K562 (cell line): ENCODE measurements at regions not wholly inside any gene's neighbourhood (a gene's known extent, or its start where the extent isn't known, plus 50 kb on each side); places are given as distances from the start of the nearest gene placed in this dataset.

ENCODE experiments used
- ATAC-seq: fragments of 200-7000 bp; cut with Tn5 transposase; 3 replicates; pipeline ENCODE4 v1.9.1; 2020; ENCODE audit warnings: moderate library complexity
- BruUV-seq: library from RNA; stranded (reverse); fragments of 400-500 nt; replicated peaks from 2 replicates; lab custom pipeline; 2021; lab: Mats Ljungman, UMichigan
- CTCF ChIA-PET: fragments of 300-600 bp; formaldehyde crosslinking; extraction: SDS; loops from one replicate; lab custom pipeline; 2021; ENCODE audit warnings: low intra/inter-chr PET ratio; lab: Yijun Ruan, JAX
- POLR2A ChIA-PET: fragments of 300-600, 350-650 bp; sonication (Branson Sonifier 250); formaldehyde crosslinking; extraction: SDS; loops from one replicate; lab custom pipeline; 2021; ENCODE audit warnings: antibody characterized with exemption, inconsistent platforms; lab: Yijun Ruan, JAX
- DNase-seq, 4 experiments: peaks; one replicate each; pipeline versions ENCODE4 v3.0.0 to v3.0.0-alpha.2; 2011 to 2018; ENCODE audit warnings: low spot score in 3 of 4, mixed read lengths in 3 of 4; ENCODE audit errors: extremely low read depth in 1 of 4
- FAIRE-seq: peaks from 2 replicates; lab custom pipeline; 2011; peaks lifted over from hg19 to GRCh38; lab: Jason Lieb, UNC
- H2AFZ ChIP-seq: 2 replicates; pipeline ENCODE4 v1.6.0; 2011; ENCODE audit warnings: low read depth, low read length, control low read depth, inconsistent platforms
- H3K27ac ChIP-seq: fragments of 200-600 bp; 3 replicates; pipeline ENCODE4 v1.8.0; 2011; ENCODE audit warnings: low read depth, mild to moderate bottlenecking, control low read depth, inconsistent platforms, low read length, moderate library complexity, mixed read lengths; ENCODE audit errors: extremely low read depth
- H3K27me3 ChIP-seq, 2 experiments: fragments of 300-600 bp in 1 of 2; 2 replicates in 1 of 2; 3 replicates in 1 of 2; pipeline versions ENCODE4 v1.6.0 to v1.8.0; 2011; ENCODE audit warnings: inconsistent platforms in 2 of 2, low read length in 2 of 2, mild to moderate bottlenecking in 1 of 2, mixed read lengths in 1 of 2, moderate library complexity in 1 of 2; ENCODE audit not compliant: control insufficient read depth in 2 of 2, insufficient read depth in 2 of 2
- H3K36me3 ChIP-seq: fragments of 300-600 bp; 3 replicates; pipeline ENCODE4 v1.8.0; 2011; ENCODE audit warnings: mild to moderate bottlenecking, low read length, inconsistent platforms; ENCODE audit not compliant: control insufficient read depth, insufficient read depth
- H3K4me1 ChIP-seq, 2 experiments: fragments of 200-600 bp in 1 of 2; replicated peaks in 1 of 2; 2 replicates in 1 of 2; 3 replicates in 1 of 2; pipeline versions ENCODE4 v1.5.1 to v1.8.0; 2011; ENCODE audit warnings: inconsistent platforms in 2 of 2, low read length in 2 of 2, mild to moderate bottlenecking in 1 of 2, mixed read lengths in 1 of 2, moderate library complexity in 1 of 2; ENCODE audit not compliant: control insufficient read depth in 2 of 2, insufficient read depth in 2 of 2
- H3K4me2 ChIP-seq: 2 replicates; pipeline ENCODE4 v1.6.1; 2011; ENCODE audit warnings: low read length, control low read depth, inconsistent platforms, mixed read lengths; ENCODE audit not compliant: insufficient read depth
- H3K4me3 ChIP-seq: fragments of 200-600 bp; sonication (generic), shearing (Covaris generic); 2 replicates; pipeline ENCODE4 v1.5.1; 2016; ENCODE audit warnings: control low read depth, inconsistent platforms
- H3K79me2 ChIP-seq: fragments of 200-600 bp; 3 replicates; pipeline ENCODE4 v1.8.0; 2011; ENCODE audit warnings: low read length, inconsistent platforms; ENCODE audit not compliant: control insufficient read depth, insufficient read depth
- H3K9ac ChIP-seq, 2 experiments: 2 replicates each; pipeline versions ENCODE4 v1.6.0 to v1.6.1; 2011; ENCODE audit warnings: low read depth in 2 of 2, low read length in 2 of 2, control low read depth in 1 of 2, inconsistent platforms in 1 of 2, mild to moderate bottlenecking in 1 of 2, mixed read lengths in 1 of 2; ENCODE audit not compliant: insufficient read depth in 1 of 2
- H3K9me1 ChIP-seq: one replicate; pipeline ENCODE4 v1.6.0; 2011; ENCODE audit warnings: inconsistent platforms, mild to moderate bottlenecking, low read length, moderate library complexity; ENCODE audit not compliant: control insufficient read depth, insufficient read depth
- H3K9me3 ChIP-seq: replicated peaks from 2 replicates; pipeline ENCODE4 v1.5.1; 2011; ENCODE audit warnings: low read depth, low read length, inconsistent platforms; ENCODE audit not compliant: control insufficient read depth, insufficient read depth
- H4K20me1 ChIP-seq: replicated peaks from 2 replicates; pipeline ENCODE4 v1.6.1; 2011; ENCODE audit warnings: low read length, inconsistent platforms, mixed read lengths; ENCODE audit not compliant: control insufficient read depth, insufficient read depth
- EHMT2 ChIP-seq: fragments of 450-650 bp; IDR thresholded peaks from 2 replicates; pipeline ENCODE4 v1.6.1; 2018; ENCODE audit warnings: antibody characterized with exemption
- MIER1 ChIP-seq: fragments of 450-650 bp; IDR thresholded peaks from 2 replicates; pipeline ENCODE4 v1.6.1; 2016; ENCODE audit warnings: antibody characterized with exemption, mild to moderate bottlenecking, low read depth
- PRMT5 ChIP-seq: sonication (generic); formaldehyde crosslinking; IDR thresholded peaks from 2 replicates; pipeline ENCODE4 v1.5.0; 2020; ENCODE audit warnings: missing genetic modification reagents
- WGBS: fragments of 100-300 bp; shearing (Covaris generic); methylation state at CpG from one replicate; pipeline ENCODE4 v1.1.6; 2016; ENCODE audit warnings: low coverage, mixed read lengths; ENCODE audit not compliant: insufficient coverage; ENCODE audit errors: missing lambda C conversion rate; 5-methylcytosine and 5-hydroxymethylcytosine counted together
- in situ Hi-C: fragments of 300-500 bp; cut with MboI; formaldehyde crosslinking; loops from 4 replicates; pipeline ENCODE4 v1.15.0; 2018; ENCODE audit warnings: inconsistent platforms, mixed read lengths
- intact Hi-C: fragments of 100-400 bp; cut with micrococcal nuclease; formaldehyde crosslinking; loops from 2 replicates; pipeline ENCODE4 v1.14.2; 2022
- TF ChIP-seq, protein P1 (sequence below): fragments of 250-450 bp; sonication (Bioruptor Pico); IDR thresholded peaks from 2 replicates; pipeline ENCODE4 v1.5.0; 2021; ENCODE audit warnings: mild to moderate bottlenecking, borderline replicate concordance
- TF ChIP-seq, protein P2 (sequence below), 2 experiments: fragments of 450-650 bp; formaldehyde crosslinking in 1 of 2; IDR thresholded peaks; 2 replicates each; pipeline versions ENCODE4 v1.4.0 to v1.6.1; 2014 to 2020; ENCODE audit warnings: mild to moderate bottlenecking in 2 of 2, borderline replicate concordance in 1 of 2, low read depth in 1 of 2

- no peaks in the 10 kb centered on the region for H3K9me1 ChIP-seq
- no peak for ATAC-seq
- no peaks in the 10 kb centered on the region for H4K20me1 ChIP-seq
- no peaks in the 10 kb centered on the region for H3K79me2 ChIP-seq
- peak; percentile 15 to 44 (median 30) for DNase-seq
- no peak overlapping the region for H2AFZ ChIP-seq
- in situ Hi-C loops (loop anchor here (25.0 kb wide), 1 partner anchor 488 kb away; the partner anchor contains the start of gene RHOB), intact Hi-C loops (no loop called here)
- H3K4me3 ChIP-seq = no peak overlapping the region
- 0% methylated on average over 5 of the region's 5 CpGs for WGBS
- H3K36me3 ChIP-seq = no peaks in the 10 kb centered on the region
- H3K4me2 ChIP-seq = no peak overlapping the region
- FAIRE-seq = no peak
- H3K27ac ChIP-seq = no peak overlapping the region
- ChIA-PET POLR2A (no interaction called here), CTCF (no interaction called here)
- H3K27me3 ChIP-seq = no peaks in the 10 kb centered on the region
- no peaks in the 10 kb centered on the region for H3K4me1 ChIP-seq
- H3K9ac ChIP-seq = no peak overlapping the region
- 0 out of 2 replicates have a peak, but pooled peaks have one; percentile 33 for TF ChIP-seq PRMT5 (CRISPR knock-in tag)
- TF ChIP-seq, protein P1, sequence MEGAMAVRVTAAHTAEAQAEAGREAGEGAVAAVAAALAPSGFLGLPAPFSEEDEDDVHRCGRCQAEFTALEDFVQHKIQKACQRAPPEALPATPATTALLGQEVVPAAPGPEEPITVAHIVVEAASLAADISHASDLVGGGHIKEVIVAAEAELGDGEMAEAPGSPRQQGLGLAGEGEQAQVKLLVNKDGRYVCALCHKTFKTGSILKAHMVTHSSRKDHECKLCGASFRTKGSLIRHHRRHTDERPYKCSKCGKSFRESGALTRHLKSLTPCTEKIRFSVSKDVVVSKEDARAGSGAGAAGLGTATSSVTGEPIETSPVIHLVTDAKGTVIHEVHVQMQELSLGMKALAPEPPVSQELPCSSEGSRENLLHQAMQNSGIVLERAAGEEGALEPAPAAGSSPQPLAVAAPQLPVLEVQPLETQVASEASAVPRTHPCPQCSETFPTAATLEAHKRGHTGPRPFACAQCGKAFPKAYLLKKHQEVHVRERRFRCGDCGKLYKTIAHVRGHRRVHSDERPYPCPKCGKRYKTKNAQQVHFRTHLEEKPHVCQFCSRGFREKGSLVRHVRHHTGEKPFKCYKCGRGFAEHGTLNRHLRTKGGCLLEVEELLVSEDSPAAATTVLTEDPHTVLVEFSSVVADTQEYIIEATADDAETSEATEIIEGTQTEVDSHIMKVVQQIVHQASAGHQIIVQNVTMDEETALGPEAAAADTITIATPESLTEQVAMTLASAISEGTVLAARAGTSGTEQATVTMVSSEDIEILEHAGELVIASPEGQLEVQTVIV (CRISPR knock-in tag) = no peak
- peak; percentile 93 for TF ChIP-seq EHMT2
- peak; percentile 88 for TF ChIP-seq MIER1
- TF ChIP-seq, protein P2, sequence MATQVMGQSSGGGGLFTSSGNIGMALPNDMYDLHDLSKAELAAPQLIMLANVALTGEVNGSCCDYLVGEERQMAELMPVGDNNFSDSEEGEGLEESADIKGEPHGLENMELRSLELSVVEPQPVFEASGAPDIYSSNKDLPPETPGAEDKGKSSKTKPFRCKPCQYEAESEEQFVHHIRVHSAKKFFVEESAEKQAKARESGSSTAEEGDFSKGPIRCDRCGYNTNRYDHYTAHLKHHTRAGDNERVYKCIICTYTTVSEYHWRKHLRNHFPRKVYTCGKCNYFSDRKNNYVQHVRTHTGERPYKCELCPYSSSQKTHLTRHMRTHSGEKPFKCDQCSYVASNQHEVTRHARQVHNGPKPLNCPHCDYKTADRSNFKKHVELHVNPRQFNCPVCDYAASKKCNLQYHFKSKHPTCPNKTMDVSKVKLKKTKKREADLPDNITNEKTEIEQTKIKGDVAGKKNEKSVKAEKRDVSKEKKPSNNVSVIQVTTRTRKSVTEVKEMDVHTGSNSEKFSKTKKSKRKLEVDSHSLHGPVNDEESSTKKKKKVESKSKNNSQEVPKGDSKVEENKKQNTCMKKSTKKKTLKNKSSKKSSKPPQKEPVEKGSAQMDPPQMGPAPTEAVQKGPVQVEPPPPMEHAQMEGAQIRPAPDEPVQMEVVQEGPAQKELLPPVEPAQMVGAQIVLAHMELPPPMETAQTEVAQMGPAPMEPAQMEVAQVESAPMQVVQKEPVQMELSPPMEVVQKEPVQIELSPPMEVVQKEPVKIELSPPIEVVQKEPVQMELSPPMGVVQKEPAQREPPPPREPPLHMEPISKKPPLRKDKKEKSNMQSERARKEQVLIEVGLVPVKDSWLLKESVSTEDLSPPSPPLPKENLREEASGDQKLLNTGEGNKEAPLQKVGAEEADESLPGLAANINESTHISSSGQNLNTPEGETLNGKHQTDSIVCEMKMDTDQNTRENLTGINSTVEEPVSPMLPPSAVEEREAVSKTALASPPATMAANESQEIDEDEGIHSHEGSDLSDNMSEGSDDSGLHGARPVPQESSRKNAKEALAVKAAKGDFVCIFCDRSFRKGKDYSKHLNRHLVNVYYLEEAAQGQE (IDR thresholded peaks at IDR 0.05; ENCODE audit: borderline replicate concordance) = peak; percentile 97
- TF ChIP-seq, protein P2 (CRISPR knock-in tag; IDR thresholded peaks at IDR 0.05; ENCODE audit: low read depth) = peak; percentile 91
- BruUV-seq = no TSS peak
- H3K9me3 ChIP-seq = no peaks in the 10 kb centered on the region
Measured at GRCh38 chr2:20925265-20925889, 102.5 kb upstream of the LDAH start.
